Epithelial cell of prostate (primary cell): ENCODE measurements at regions not wholly inside any gene's neighbourhood (a gene's known extent, or its start where the extent isn't known, plus 50 kb on each side); places are given as distances from the start of the nearest gene placed in this dataset.
"Not testable (repeated sequence)": the region's sequence is repeated elsewhere in the genome, so short reads cannot be mapped to it uniquely, and the experiment has no call there.

Source experiments
- DNase-seq: peaks from one replicate; pipeline ENCODE4 v3.0.0-alpha.2; 2011; ENCODE audit warnings: low read depth, low spot score
- H3K27ac ChIP-seq: fragments of 450-650 bp; 2 replicates; pipeline ENCODE4 v1.5.1; 2017; ENCODE audit warnings: mild to moderate bottlenecking

- no peak overlapping the region for H3K27ac ChIP-seq
- DNase-seq: no peak
Measured at GRCh38 chr3:110493438-110494092, 578.1 kb upstream of the NECTIN3 start.

GRCh38 chr3:110494093-110494490 lies 577.5 kb upstream of the NECTIN3 start:
- no peak overlapping the region for H3K27ac ChIP-seq
- no peak for DNase-seq

GRCh38 chr3:110494728-110495127 lies 576.9 kb upstream of the NECTIN3 start:
- no peak overlapping the region for H3K27ac ChIP-seq
- no peak for DNase-seq

GRCh38 chr3:110495201-110495927 lies 576.3 kb upstream of the NECTIN3 start:
- H3K27ac ChIP-seq: no peak overlapping the region
- DNase-seq: peak; percentile 3

- DNase-seq: no peak
Measured at GRCh38 chr3:110504401-110504800, 567.2 kb upstream of the NECTIN3 start.

GRCh38 chr3:110504901-110505300 lies 566.7 kb upstream of the NECTIN3 start:
- no peak overlapping the region for H3K27ac ChIP-seq

More at GRCh38 chr3:110504401-110504800, 567.2 kb upstream of the NECTIN3 start:
- no peak overlapping the region for H3K27ac ChIP-seq

GRCh38 chr3:110506890-110507289 lies 564.7 kb upstream of the NECTIN3 start:
- H3K27ac ChIP-seq: no peak overlapping the region
- no peak for DNase-seq

More at GRCh38 chr3:110504901-110505300, 566.7 kb upstream of the NECTIN3 start:
- DNase-seq: no peak

GRCh38 chr3:110507570-110507969 lies 564.0 kb upstream of the NECTIN3 start:
- DNase-seq: not testable (repeated sequence)

GRCh38 chr3:110512961-110513360 lies 558.7 kb upstream of the NECTIN3 start:
- no peak for DNase-seq
- no peak overlapping the region for H3K27ac ChIP-seq

More at GRCh38 chr3:110507570-110507969, 564.0 kb upstream of the NECTIN3 start:
- H3K27ac ChIP-seq: not testable (repeated sequence)

- DNase-seq: no peak
Measured at GRCh38 chr3:110518031-110518430, 553.6 kb upstream of the NECTIN3 start.

GRCh38 chr3:110519071-110519470 lies 552.5 kb upstream of the NECTIN3 start:
- no peak overlapping the region for H3K27ac ChIP-seq
- no peak for DNase-seq

More at GRCh38 chr3:110518031-110518430, 553.6 kb upstream of the NECTIN3 start:
- H3K27ac ChIP-seq: no peak overlapping the region

GRCh38 chr3:110521019-110521418 lies 550.6 kb upstream of the NECTIN3 start:
- DNase-seq: peak; percentile 27
- H3K27ac ChIP-seq: peak overlapping the region; percentile 8

- not testable (repeated sequence) for DNase-seq, H3K27ac ChIP-seq
Measured at GRCh38 chr3:110525558-110526064, 546.0 kb upstream of the NECTIN3 start.

- peak; percentile 53 for DNase-seq
- H3K27ac ChIP-seq: peak overlapping the region; percentile 75
Measured at GRCh38 chr3:110526777-110527727, 544.6 kb upstream of the NECTIN3 start.

GRCh38 chr3:110528305-110529121 lies 543.1 kb upstream of the NECTIN3 start:
- no peak overlapping the region for H3K27ac ChIP-seq
- no peak for DNase-seq

GRCh38 chr3:110530902-110531301 lies 540.7 kb upstream of the NECTIN3 start:
- H3K27ac ChIP-seq: no peak overlapping the region
- DNase-seq: no peak

GRCh38 chr3:110533089-110533488 lies 538.5 kb upstream of the NECTIN3 start:
- DNase-seq: no peak

GRCh38 chr3:110542552-110543150 lies 529.0 kb upstream of the NECTIN3 start:
- H3K27ac ChIP-seq: no peak overlapping the region
- no peak for DNase-seq

More at GRCh38 chr3:110533089-110533488, 538.5 kb upstream of the NECTIN3 start:
- no peak overlapping the region for H3K27ac ChIP-seq

- DNase-seq: no peak
- no peak overlapping the region for H3K27ac ChIP-seq
Measured at GRCh38 chr3:110544730-110545129, 526.9 kb upstream of the NECTIN3 start.
